GM20000 (cell line): ENCODE measurements at regions not wholly inside any gene's neighbourhood (a gene's known extent, or its start where the extent isn't known, plus 50 kb on each side); places are given as distances from the start of the nearest gene placed in this dataset.
"Not testable (repeated sequence)": the region's sequence is repeated elsewhere in the genome, so short reads cannot be mapped to it uniquely, and the experiment has no call there.

ENCODE experiments used
- DNase-seq: peaks from one replicate; pipeline ENCODE4 v3.0.0; 2012; ENCODE audit warnings: low spot score
- TF ChIP-seq, protein P1 (sequence below): IDR thresholded peaks from 2 replicates; pipeline ENCODE4 v1.5.1; 2012; ENCODE audit warnings: mild to moderate bottlenecking, control low read depth; ENCODE audit errors: extremely low read depth, missing control alignments

DNA sequence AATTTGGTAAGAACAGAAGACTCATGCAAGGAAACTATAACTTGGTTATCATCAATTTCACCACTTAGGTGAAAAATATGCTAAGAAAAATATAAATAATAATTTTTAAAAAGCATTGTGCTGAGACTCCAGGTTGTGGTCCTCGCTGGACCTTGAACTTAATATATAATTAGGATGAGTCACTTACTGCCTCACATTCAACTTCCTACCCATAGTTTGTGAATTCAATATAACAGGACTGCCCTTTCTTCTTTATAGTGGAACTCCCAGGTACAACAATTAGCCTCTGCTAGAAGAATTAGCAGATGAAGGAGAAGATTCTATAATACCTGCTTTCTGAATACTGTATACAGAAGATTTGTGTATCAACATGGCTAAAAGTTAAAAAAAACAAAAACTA lies 149.1 kb upstream of the SPRED1 start:
- TF ChIP-seq, protein P1, sequence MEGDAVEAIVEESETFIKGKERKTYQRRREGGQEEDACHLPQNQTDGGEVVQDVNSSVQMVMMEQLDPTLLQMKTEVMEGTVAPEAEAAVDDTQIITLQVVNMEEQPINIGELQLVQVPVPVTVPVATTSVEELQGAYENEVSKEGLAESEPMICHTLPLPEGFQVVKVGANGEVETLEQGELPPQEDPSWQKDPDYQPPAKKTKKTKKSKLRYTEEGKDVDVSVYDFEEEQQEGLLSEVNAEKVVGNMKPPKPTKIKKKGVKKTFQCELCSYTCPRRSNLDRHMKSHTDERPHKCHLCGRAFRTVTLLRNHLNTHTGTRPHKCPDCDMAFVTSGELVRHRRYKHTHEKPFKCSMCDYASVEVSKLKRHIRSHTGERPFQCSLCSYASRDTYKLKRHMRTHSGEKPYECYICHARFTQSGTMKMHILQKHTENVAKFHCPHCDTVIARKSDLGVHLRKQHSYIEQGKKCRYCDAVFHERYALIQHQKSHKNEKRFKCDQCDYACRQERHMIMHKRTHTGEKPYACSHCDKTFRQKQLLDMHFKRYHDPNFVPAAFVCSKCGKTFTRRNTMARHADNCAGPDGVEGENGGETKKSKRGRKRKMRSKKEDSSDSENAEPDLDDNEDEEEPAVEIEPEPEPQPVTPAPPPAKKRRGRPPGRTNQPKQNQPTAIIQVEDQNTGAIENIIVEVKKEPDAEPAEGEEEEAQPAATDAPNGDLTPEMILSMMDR, result no peak
- no peak for DNase-seq

DNA sequence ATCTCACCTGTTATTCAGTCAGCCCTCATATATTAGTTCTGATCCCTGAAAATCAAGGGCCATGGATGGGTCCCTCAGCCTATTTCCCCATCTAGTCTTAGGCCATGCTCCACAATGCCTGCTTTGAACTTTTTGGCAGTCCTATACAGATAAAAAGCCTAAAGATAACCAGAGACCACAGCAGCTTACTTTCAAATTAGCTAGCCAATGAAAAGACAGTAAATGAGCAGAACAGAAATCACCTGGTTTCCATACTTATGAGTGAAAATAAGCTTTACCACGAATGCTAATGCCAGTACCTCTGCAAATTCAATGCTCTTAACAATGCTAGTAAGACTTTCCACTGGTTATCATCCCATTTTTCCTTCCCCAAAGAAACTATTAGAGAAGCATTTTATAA lies 141.6 kb upstream of the SPRED1 start:
- no peak for DNase-seq
- TF ChIP-seq, protein P1, result no peak

DNA sequence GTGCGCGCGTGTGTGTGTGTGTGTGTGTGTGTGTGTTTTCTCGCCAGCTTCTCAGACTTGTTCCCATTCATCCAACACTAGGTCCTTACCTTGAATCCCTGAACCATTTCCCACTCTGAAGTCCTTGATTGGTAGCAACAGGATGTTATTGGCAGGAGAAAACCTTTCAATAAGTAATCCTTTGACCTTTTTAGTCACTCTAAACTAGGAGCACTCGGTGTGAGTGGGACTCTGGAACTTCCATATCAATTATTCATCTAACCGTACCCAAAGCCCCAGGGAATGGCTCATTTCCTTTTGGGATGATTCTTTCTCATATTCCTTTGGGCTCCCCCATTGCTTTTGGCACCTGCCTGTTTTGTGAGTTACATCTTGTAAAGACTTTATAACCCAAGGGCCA lies 140.2 kb upstream of the SPRED1 start:
- DNase-seq, result no peak
- TF ChIP-seq, protein P1, result no peak

DNA sequence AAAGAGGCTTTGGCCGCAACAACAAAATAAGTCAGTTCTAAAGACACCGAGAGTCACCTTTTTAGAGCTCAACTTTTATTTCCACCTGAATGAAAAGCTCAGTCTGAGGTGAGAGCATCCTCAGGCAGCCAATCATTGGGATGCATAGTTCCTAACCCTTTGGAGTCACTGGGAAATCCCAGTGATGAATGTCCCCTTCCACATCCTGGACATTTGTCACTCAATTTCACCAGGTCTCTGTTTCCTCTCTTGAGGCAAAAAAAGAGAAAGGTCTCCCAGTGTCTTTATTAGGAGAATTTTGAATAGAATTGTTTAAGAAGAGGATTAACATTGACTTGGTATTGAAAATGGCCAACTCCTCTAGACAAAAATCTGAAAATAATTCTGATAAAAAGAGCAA lies 137.5 kb upstream of the SPRED1 start:
- DNase-seq, result no peak
- TF ChIP-seq, protein P1, result no peak

DNA sequence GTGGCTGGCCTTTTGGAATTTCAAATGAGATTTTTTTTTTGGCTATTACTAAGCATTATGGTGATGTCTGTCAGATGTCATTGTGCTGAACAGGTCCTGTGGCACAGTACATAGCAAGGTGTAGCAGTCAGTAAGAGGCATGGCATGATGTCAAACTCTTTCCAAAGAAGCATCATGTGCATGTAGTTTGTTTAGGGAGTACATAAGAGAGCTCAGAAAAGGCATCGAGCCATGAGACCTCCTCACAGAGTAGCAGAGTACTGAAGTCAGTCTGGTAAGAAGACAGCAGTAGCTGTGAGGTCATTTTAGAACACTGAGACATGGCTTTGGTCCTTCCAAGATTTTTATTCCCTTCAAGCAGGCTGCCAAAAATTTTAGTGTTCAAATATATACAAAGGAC lies 134.9 kb upstream of the SPRED1 start:
- TF ChIP-seq, protein P1, result no peak
- DNase-seq, result no peak

DNA sequence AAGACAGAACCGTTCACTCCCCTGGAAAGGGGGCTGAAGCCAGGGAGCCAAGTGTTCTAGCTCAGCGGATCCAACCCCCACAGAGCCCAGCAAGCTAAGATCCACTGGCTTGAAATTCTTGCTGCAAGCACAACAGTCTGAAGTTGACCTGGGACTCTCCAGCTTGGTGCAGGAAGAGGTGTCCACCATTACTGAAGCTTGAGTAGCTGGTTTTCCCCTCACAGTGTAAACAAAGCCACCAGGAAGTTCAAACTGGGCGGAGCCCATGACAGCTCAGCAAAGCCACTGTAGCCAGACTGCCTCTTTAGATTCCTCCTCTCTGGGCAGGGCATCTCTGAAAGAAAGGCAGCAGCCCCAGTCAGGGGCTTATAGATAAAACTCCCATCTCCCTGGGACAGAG lies 132.8 kb upstream of the SPRED1 start:
- not testable (repeated sequence) for DNase-seq

DNA sequence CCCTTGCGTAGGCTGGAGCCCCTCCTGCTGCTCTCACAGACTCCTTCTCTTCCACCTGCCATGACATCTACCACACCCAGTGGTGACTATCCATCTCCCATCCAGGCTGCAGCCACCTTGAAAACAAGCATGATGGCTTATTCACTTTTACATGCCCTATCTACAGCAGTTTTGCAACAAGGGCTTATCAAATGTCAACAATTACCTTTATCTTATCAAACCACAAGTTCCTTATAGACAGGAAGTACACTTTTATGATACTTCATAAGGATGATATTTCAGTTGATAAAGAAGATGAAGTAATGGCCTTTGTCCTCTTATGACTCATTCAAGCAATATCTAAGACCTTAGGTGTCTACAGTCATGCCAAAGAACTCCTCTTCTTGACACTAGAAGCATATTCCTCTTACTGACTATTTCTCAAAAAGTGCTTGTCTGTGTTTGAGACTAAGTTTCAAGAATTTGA lies 125.3 kb upstream of the SPRED1 start:
- DNase-seq, result no peak
- TF ChIP-seq, protein P1, result no peak

DNA sequence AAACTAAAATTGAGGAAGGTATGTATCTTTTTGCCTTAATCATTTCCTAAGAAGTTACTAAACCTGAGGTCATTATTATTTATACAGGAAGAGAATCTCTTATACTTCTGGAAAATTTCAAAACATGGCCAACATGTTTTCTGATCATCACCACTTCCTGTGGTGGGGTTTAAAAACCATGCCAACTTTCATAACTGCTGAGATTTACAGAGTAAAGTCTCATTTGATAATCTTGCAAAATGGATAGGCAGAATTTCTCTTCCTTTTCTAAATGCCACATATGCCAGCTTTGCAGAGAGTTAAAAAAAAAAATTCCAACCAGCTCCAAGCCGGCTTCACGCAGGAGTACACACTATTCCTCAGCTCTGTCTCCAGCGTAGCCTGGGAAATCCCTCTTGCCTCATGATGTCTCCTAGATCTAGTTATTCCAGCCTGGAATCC lies 124.3 kb upstream of the SPRED1 start:
- DNase-seq, result no peak
- TF ChIP-seq, protein P1, result no peak
